ENCODE measurements at regions not wholly inside any gene's neighbourhood (a gene's known extent, or its start where the extent isn't known, plus 50 kb on each side); places are given as distances from the start of the nearest gene placed in this dataset.

DNA sequence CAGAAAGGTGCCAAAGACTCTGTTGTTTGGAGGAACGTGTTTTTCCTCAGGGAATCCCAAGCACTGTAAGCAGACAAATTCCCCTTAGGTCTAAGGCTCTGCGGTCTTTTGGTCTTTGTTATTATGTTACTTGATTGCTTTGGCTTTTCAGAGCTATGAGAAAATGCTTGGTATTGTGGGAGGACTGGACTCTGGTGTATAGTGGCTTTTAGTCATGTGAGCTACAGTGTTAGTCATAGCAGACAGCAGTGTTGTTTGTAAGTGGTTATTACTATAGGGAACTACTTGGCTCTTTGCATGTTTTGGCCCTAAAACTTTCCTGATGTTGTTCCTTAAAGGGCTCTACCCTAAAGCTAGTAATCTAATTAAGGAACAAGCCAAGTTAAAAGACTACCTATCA is 956.2 kb upstream of the LRATD1 start:
- H3K79me2 ChIP-seq (ENCODE audit: control insufficient read depth, insufficient read depth, low read length): no peaks in the 10 kb centered on the region
- in situ Hi-C loops (cut with MboI): no loop called here
- intact Hi-C loops (cut with micrococcal nuclease; ENCODE audit: unreplicated experiment): no loop called here
- H3K4me3 ChIP-seq: no peak overlapping the region
- no peak for DNase-seq (ENCODE audit: low read depth, low spot score)
- H3K27me3 ChIP-seq (replicated peaks in 1 of 2; ENCODE audit: control insufficient read depth in 2 of 2, insufficient read depth in 2 of 2, low read length in 1 of 2): no peaks in the 10 kb centered on the region
- ChIA-PET RAD21 (ENCODE audit: unreplicated experiment) (interaction anchor here (0.6 kb wide), 1 partner anchor 11 kb away, joined by 3 read pairs; no protein-coding TSS in a partner anchor), CTCF (no interaction called here), SMC1A (ENCODE audit: uncharacterized antibody, unreplicated experiment) (interaction anchor here (0.6 to 1.7 kb wide), 2 partner anchors 16 to 154 kb away, joined by 4 to 5 read pairs; no protein-coding TSS in a partner anchor), POLR2A (no interaction called here)
- BruUV-seq (replicated peaks): no TSS peak
- H3K36me3 ChIP-seq (ENCODE audit: control insufficient read depth in 2 of 2, insufficient read depth in 2 of 2, low read length in 1 of 2): no peaks in the 10 kb centered on the region
- no peak overlapping the region for H2AFZ ChIP-seq (ENCODE audit: control insufficient read depth, low read depth, low read length)
- peaks cover 2% of the 10 kb centered on the region; the same call in 1 of the 3 replicates for H3K9me3 ChIP-seq (replicated peaks; ENCODE audit: control insufficient read depth, insufficient read depth, low read length)
- ATAC-seq: peak; percentile 55; the same call in 2 of the 3 replicates
- no peaks in the 10 kb centered on the region for H4K20me1 ChIP-seq (ENCODE audit: control insufficient read depth, insufficient read depth)
- FAIRE-seq: no peak
- H3K4me2 ChIP-seq (ENCODE audit: control insufficient read depth, insufficient read depth): no peak overlapping the region
- no peak overlapping the region for H3K9ac ChIP-seq (ENCODE audit: control insufficient read depth, insufficient read depth, low read length)
- H3K4me1 ChIP-seq (ENCODE audit: control insufficient read depth, insufficient read depth, low read length): no peaks in the 10 kb centered on the region
- WGBS (ENCODE audit: insufficient coverage, insufficient replicate concordance, low lambda C conversion rate, missing lambda C conversion rate): 28% methylated on average over 2 of the region's 2 CpGs
- H3K27ac ChIP-seq (ENCODE audit: control insufficient read depth, insufficient read depth): no peak overlapping the region
- TF ChIP-seq CEBPZ (IDR thresholded peaks at IDR 0.05; ENCODE audit: low read depth, low read length) (no peak), ATF2 (IDR thresholded peaks at IDR 0.05; ENCODE audit: low read length) (0 out of 2 replicates have a peak, but pooled peaks have one; percentile 21), BCL11A (IDR thresholded peaks at IDR 0.05; ENCODE audit: low read depth, low read length) (no peak), CHD4 (IDR thresholded peaks at IDR 0.05) (no peak), MTA2 (IDR thresholded peaks at IDR 0.05; ENCODE audit: low read depth) (no peak), IKZF2 (IDR thresholded peaks at IDR 0.05) (no peak; a peak in 1 of 4 replicates), GATAD2B (conservative IDR thresholded peaks at IDR 0.05; ENCODE audit: low read depth) (no peak), TBL1XR1 (IDR thresholded peaks at IDR 0.05; ENCODE audit: low read depth, low read length) (no peak), BHLHE40 (IDR thresholded peaks at IDR 0.05; ENCODE audit: borderline replicate concordance in 1 of 2, low read depth in 2 of 2, low read length in 1 of 2) (peak in 1 of 2 experiments; percentile 41; a peak in 1 of 4 replicates), SMAD5 (IDR thresholded peaks at IDR 0.05; ENCODE audit: low read depth) (no peak), MEF2B (IDR thresholded peaks at IDR 0.05; ENCODE audit: partially characterized antibody, poor library complexity, severe bottlenecking) (peak; percentile 55), TAF1 (IDR thresholded peaks at IDR 0.05; ENCODE audit: borderline replicate concordance, low read depth, low read length) (no peak), CBX5 (IDR thresholded peaks at IDR 0.05; ENCODE audit: low read depth) (no peak), ZZZ3 (IDR thresholded peaks at IDR 0.05; ENCODE audit: control insufficient read depth, insufficient read length, low read depth) (no peak)
